Mammary epithelial cell (primary cell): ENCODE measurements at regions not wholly inside any gene's neighbourhood (a gene's known extent, or its start where the extent isn't known, plus 50 kb on each side); places are given as distances from the start of the nearest gene placed in this dataset.

Source experiments
- CTCF ChIP-seq, 2 donors: IDR thresholded peaks in 1 of 2; conservative IDR thresholded peaks in 1 of 2; 2 replicates each; pipeline ENCODE4 v1.5.1; 2011 to 2012; ENCODE audit warnings: inconsistent platforms in 2 of 2, low read length in 2 of 2, mild to moderate bottlenecking in 2 of 2, control low read depth in 1 of 2, low read depth in 1 of 2; ENCODE audit not compliant: insufficient read depth in 1 of 2; ENCODE audit errors: extremely low read depth in 1 of 2
- EZH2 ChIP-seq: IDR thresholded peaks from 2 replicates; pipeline ENCODE4 v1.6.1; 2012; ENCODE audit warnings: low read length, inconsistent platforms, borderline replicate concordance

GRCh38 chr12:85369365-85370154 lies 89.5 kb downstream of the ALX1 start:
- no peak for TF ChIP-seq CTCF (conservative IDR thresholded peaks at IDR 0.05 in 1 of 2, IDR thresholded peaks at IDR 0.05 in 1 of 2; ENCODE audit: extremely low read depth in 1 of 2, insufficient read depth in 1 of 2, low read depth in 1 of 2, low read length in 2 of 2)
- TF ChIP-seq EZH2: no peak
